ENCODE measurements at regions not wholly inside any gene's neighbourhood (a gene's known extent, or its start where the extent isn't known, plus 50 kb on each side); places are given as distances from the start of the nearest gene placed in this dataset.

DNA sequence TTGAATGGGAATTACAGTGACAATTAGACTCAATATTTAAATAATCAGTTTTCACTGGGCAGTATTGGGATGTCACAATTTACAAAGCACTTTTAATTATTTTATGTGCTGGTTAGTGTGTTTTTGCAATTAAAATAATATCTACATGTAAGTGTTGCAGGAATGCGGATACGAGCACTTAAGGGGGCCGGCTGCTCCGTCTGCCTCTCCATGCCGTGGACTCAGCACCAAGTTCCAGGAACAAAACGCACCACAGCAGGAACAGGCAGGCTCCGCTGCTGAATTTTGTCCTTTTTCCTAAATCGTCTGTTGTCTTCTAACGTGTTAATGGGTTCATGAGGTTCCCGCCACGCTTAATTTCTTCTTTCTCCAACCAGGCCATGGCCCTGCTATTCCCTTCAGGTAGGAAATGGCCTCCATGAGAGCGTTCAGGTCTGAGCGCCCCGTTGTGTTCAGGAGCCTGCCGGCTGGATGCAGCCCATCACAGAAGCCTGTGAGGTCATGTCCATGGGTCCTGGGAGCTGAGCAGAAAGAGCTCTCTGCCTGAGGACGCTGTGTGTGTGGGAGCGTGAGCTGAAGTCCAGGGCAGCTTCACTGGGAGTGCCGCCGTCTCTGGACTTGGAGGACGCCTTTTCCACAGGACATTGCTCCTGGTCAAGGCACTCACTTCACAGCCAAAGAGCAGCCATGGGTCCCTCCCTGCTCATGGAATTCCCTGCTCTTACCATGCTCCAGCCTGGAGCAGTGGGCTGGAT, 730.3 kb downstream of the BRD1 start:
- DNase-seq (ENCODE audit: low read depth, low spot score) = no peak

DNA sequence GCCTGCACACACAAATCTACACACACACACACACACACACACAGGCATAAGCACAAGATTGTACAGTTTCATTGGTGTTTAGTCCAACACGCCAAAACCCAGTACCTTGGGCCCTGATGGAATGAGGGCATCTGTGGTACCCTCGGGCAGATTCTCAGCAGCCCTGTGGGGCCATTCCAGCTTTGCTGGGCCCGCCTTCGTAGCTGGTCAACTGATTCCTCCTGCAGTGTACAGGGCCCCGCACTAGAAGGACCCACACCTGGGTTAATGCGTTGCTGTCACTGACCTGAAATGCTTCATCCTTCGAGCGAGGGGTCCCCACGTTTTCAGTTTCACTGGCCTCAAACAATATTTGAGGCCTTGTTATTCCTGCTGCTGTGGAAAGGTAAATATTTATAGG, 731.2 kb downstream of the BRD1 start:
- DNase-seq (ENCODE audit: low read depth, low spot score) = no peak

DNA sequence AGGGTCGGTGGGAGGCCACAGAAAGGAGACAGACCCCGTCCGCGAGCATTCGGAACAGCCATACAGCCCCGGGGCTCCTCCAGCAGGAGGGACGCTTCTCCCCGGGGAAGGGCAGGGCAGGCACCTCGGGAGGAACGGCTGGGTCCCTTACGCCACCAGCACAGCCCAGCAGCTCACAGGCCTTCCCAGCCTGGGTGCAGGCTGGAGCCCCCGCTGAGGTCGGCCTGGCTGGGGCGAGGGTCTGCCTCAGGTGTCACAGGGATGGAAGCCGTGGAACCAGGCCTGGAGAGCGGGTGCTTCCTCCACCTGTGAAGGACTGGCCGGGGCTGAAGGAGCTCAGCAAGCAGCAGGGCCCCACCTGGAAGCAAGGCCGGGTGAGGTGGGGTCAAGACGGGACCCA, 732.3 kb downstream of the BRD1 start:
- DNase-seq (ENCODE audit: low read depth, low spot score) = no peak

DNA sequence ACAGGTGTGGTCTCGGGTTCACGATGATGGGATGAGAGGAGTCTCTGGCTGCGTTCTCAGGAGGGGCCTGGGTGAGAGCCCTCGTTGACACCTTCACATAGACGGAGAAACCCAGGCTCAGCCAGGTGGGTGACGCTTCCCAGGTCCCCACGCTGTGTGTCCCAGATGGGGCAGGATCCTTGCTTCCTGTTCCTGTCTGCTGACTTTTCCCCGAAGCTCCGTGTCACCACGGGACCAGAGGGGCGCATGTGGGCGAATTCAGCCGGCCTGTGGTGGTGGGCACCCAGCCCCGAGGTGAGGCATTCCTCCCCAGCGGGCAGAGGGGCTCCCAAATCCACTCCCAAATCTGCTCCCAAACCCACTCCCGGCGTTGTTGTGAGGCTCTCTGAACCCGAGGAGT, 732.8 kb downstream of the BRD1 start:
- DNase-seq (ENCODE audit: low read depth, low spot score) = no peak

DNA sequence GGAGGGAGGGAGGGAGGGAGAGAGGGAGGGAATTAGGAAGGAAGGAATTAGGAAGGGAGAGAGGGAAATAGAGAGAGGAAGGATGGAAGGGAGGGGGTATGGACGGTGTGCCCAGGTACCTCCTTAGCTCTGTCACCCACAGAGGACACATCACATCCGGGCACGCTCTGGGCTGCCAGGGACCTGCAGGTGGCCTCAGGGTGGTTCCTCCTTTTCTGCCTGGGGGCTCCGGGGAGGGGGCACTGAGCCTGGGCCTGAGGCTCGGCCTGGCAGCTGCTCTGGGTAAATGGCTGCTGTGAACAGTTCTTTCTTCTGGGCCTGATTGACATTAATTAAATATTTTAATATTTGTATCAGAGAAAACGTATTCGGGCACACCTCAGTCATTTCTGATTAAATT, 733.5 kb downstream of the BRD1 start:
- no peak for DNase-seq (ENCODE audit: low read depth, low spot score)

DNA sequence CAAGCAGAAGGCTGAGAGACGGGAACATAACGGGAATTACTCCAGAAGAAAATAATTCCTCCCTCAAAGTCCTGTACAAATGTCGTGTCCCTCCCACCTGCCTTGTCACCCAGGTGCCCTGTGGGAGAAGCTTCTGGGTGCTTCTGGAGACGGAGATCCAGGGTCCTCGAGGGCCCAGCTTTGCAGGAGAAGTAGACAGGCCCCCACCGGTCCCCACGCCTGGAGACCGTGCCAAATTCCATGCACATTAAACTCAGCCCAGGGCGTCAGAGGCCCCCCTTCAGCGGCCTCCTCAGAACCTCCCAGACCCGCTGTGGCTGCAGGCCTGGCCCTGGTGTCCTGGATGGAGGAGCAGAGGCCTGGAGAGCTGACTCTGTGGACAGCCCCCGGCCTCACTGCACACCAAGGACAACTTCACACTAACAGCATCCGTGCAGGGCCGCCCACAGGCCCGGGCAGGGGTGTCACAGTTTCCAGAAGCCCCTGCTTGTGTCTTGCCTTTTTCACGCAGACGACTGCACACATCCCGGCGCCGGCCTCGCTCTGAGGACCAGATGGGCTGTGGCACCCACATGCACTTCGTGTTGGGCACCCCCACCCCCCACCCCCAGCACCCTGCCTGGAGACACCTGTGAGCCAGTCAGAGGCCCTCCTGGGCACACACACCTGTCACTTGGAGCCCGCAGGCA, 734.3 kb downstream of the BRD1 start:
- DNase-seq (ENCODE audit: low read depth, low spot score) = no peak

DNA sequence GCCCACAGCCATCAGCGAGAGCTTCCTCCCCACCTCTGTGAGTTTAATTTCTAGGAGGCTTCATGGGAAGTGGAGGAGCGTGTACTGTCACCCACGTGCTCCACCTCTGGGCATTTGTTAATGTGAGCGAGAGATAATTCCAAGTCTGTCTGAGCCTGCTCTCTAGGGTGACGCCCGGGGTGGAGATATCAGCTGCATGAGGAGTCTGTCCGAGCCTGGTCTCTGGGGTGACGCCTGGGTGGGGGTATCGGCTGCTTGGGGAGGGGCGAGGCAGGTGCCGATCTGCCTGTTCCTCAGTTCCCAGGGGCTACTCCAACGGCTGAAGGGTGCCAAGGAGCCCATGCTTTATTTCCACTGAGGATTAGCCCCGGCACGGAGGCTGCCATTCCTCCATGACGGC, 735.0 kb downstream of the BRD1 start:
- no peak for DNase-seq (ENCODE audit: low read depth, low spot score)

DNA sequence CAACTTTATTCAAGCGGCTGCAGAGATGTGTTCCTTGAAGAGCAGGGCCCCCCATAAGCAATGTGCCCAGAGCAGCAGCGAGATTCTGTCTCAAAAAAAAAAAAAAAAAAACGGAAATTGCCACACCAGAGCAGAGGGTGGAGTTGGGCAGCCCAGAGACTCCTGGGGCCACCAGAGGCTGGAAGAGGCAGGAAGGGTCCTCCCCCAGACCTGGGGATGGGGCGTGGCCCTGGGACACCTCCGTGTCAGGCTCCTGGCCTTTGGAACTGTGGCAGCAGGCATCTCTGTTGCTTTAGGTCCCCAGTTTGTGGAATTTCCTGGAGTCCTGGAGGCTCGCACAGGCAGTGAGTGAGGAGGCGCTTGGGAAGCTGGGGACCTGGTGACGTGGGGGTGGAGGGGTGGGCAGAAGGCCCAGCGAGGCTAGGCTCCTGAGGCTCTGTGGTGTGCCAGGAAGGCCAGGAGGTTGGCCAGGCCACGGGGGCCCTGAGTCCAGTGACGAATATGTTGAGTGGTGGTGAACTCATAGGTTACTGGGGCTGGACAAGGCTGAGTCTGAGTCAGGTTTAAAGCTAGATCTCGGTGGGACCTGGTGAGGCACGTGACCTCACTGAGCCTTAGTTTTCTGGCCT, 735.6 kb downstream of the BRD1 start:
- DNase-seq (ENCODE audit: low read depth, low spot score) = no peak

DNA sequence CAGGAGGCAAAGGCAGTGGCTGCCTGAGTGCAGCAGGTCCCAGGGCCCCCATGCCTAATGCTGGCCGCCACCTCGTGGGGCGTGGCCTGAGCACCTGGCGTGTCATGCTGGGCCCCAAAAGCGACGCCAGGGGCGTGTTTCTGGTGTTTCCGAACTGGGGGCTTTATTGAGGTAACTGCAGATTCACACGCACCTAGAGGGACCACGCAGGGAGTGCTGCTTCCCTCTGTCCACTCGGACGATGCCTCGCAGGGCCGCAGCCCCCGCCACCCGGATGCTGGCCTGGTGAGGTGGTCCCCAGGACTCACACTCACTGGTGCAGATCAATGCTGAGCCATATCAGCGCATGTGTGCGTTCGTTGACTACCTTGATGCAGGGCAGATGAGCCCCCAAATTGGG, 736.2 kb downstream of the BRD1 start:
- DNase-seq (ENCODE audit: low read depth, low spot score) = no peak

DNA sequence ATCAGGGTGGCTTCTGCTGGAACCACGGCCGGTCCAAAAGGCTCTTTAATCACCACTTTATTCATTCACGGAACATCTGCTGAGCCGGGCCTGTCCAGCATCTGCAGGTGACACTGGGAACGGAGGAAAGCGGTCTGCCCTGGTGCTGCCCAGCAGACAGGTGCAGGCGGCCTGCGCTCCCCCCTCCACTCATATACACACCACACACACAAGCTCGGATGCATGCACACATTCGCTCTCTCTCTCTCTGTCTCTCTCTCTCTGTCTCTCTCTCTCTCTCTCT, 736.9 kb downstream of the BRD1 start:
- DNase-seq (ENCODE audit: low read depth, low spot score) = no peak

DNA sequence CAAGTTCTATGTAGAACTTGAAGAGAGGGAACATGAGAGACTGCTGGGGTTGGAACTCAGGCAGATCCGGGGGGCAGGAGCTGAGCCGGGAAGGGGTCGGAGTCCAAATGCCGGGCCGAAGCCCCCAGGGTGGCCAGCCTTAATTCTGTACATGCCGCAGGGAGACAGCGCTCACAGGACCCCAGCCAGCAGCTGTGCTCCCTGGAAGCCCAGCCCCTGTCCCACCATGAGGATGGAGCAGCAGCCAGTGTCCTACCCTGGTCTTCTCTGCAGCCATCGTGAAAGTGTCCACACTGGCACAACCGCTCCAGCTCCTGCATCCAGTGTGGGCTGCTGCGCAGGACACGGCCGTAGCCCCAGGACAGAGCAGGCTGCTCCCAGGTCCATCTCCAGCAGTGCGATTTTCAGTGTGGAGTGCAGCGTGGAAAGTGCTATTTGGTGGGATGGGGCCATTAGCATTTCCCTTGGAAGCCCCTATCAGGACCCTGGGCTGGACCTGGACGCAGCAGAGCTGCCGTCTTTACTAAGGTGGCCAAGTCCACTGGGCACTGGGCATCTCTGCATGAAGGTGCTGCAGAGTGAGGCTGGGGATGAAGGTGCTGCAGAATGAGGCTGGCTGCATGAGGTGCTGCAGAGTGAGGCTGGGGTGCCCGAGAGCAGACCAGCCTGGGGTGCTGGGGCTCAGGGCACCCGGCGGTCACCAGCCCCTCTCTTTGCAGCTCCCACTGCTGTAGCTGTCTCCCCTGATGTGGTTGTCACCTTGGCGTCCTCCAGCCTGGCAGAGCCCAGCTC, 737.4 kb downstream of the BRD1 start:
- DNase-seq (ENCODE audit: low read depth, low spot score) = no peak

DNA sequence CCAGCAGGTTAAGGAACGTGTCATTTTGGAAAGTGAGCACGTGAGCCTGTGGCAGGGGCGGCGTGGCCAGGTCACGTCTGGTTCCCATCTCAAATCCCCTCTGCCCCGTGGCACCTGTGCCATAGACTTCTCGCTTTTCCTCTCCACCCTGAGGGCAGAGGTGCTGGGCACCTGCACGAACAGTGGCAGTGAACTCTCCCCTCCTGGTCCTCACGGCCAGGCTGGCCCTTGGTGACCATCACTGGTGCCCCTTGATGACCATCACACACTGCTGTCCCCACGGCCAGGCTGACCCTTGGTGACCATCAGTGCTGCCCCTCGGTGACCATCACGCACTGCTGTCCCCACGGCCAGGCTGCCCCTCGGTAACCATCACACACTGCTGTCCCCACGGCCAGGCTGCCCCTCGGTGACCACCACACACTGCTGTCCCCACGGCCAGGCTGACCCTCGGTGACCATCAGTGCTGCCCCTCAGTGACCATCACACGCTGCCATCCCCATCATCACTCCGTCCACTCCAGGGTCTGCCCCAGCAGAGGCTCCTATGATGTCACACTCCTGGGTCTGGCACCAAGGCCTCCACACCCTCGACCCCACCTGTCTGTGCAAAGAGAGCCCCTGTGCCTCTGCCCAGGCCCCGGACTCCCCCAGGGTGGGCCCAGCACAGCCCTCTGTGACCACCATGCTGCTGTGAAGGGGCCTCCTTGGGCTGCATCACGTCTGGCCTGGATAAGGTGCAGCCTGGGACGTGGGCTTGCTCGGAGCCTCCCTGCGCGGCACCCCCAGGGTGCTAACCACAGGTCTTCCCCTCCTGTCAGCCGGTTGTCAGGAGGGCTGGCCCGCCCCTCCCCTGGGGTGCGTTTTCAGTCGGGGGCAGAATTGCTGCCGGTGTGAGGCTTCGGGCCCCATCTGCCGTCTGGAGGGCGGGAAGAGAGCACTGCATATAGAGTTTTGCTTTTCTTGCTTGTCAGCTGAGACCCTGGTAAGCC, 738.6 kb downstream of the BRD1 start:
- DNase-seq (ENCODE audit: low read depth, low spot score) = no peak

DNA sequence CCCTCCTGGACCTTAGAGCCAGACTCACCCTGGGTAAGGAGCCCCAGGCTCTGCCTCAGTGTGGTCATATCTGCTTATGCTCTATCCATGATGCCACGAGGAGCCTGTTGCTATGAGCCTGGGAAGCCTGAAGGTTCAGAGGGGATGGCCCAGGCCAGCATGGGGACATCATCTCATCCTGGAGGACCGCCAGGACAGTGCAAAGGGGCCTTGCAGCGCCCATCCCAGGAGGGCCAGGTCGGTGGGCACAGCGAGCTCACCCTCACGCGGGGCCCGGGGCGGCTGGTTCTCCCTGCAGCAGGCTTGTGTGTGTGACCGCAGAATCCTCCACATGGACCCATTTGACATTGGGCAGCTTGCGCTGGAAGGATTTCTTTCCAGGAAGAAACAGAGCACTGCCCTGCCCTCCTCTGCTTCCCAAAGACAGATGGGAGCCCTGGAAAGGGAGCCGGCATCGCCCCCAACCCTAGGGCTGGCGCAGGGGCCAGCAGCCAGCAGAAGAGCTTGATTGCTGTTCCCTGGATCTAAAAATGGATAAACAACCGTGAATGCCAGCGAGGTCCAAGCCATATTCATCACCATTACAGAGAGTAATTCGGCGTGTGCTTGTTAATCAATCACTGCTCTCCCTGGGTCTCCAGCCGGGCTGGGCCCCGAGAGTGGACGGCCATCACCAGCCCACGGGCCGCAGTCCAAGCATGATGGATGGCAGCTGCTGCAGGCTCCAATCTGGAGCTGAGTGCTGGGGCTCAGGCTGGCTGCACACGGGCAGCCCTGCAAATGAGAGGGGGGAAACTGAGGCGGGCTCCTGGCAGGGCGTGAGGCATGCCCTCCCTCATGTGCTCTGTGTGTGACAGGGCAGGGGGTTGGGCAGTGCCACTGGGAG, 739.7 kb downstream of the BRD1 start:
- no peak for DNase-seq (ENCODE audit: low read depth, low spot score)

DNA sequence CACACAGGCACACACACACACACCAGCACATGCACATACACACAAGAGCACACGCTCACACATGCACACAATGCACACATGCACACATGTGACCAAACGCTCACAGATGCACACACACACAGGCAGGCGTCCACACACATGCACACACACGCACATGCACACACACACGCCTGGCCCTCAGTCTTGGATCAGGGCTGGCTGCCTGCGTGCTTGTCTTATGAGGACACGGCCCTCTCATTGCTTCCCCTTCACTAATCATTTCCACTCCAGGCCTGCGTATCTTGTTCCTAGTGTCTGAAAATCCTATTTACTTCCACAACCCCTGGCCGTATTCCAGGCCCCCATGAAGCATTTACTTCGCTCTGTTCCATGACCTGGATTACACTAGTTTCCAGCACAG, 740.5 kb downstream of the BRD1 start:
- no peak for DNase-seq (ENCODE audit: low read depth, low spot score)

DNA sequence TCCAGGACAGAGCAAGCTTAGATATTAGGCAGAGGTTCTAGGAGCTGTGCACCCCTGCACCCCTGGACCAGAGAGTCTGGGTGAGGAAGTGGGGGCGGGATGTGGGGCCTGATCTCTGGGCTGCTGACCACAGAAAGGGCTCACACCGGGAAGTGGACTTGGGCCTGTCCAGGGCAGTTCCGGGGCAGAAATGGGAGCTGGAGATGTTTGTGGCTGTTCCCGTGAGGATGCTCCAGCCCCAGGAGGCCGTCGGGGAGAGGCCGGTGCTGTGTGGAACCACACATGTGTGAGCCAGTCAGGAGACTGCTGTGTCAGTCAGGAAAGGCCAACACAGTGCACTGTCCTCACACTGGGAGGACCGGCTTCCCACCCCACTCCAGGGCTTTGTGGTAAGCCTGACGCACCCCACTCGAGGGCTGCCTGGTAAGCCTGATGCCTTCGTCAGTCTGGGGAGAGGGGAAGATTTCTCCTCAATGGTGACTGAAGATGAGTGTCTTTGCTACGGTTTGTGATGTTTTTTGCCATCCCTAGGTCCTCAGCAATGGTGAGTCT, 741.0 kb downstream of the BRD1 start:
- DNase-seq (ENCODE audit: low read depth, low spot score) = no peak

DNA sequence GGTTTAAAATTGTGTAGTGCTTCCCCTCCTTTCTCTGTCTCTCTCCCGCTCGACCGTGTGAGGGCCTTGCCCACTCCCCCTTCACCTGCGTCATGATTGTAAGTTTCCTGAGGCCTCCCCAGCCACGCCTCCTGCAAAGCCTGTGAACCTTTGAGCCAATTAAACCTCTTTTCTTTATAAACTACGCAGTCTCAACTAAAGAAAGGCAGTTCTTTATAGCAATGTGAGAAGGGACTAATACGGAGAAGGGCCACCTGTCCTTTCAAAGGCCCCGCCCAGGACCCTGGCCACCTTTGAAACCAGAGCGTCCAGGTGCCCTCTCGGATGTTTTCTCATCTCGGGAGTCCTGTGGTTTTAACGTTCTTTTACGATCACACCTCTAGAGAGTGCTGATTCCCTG, 741.5 kb downstream of the BRD1 start:
- no peak for DNase-seq (ENCODE audit: low read depth, low spot score)

DNA sequence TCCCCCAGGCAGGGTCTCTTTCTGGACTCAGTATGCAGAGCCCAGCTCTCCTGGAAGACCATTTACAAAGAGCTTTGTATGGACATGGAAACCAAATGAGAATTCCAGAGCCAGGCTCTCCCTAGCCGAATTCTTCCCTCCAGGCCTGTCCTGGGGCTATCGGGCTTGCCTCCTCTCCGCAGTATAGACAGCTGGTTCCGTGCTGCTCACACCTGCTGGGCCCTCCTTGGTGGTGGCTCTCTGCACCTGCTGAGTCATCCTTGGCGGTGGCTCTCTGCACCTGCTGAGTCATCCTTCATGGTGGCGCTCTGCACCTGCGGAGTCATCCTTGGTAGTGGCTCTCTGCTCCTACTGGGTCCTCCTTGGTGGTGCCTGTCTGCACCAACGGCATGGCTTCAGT, 743.5 kb downstream of the BRD1 start:
- no peak for DNase-seq (ENCODE audit: low read depth, low spot score)

DNA sequence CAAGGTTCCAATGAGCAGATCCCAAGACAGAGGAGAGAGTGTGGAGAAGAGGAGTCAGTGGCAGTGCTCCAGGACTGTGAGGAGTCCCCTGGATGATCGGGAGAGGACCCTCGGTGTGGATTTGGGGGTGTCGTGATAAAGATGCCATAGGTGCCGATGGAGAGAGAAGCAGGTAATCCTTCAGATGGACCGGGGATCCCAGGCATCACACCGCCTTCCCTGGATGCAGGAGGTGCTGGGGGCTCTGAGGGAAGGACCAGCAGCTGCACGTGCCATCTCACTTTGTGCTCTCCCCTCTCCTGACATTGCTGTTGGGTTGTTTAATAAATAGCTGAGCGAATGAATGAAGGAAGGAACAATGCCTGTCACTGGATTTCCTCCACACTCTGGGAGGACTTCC, 744.1 kb downstream of the BRD1 start:
- no peak for DNase-seq (ENCODE audit: low read depth, low spot score)

DNA sequence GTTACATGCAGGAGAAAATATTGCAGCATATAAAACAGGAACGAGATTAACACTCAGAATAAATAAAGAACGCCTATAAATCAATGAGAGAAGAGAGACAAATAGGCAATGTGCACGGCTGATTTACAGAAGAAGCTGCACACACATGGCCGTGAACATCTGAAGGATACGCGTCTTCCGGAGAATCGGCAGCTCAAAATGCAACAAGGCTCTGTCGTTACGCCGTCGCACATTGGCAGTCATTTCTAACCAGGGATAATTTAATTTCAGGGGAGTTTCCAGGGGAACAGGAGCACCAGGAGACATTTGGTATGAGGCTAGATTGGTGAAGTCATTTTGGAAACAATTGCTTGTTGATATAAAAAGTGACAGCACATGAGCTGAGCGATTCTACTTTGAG, 745.2 kb downstream of the BRD1 start:
- no peak for DNase-seq (ENCODE audit: low read depth, low spot score)

DNA sequence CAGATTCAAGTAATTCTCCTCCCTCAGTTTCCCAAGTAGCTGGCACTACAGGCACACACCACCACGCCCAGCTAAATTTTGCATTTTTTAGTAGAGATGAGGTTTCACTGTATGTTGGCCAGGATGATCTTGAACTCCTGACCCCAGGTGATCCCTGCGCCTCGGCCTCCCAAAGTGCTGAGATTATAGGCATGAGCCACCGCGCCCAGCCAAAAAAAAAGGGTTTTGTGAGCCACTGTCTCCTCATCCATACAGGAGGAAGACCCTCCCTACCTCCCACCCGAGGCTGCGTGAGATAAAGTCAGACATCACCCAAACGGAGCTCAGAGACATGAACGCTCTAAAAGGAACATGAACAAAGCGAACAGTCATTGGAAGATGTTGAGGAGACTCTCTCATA, 745.7 kb downstream of the BRD1 start:
- DNase-seq (ENCODE audit: low read depth, low spot score) = no peak
